SU-DHL-6 (cell line): ENCODE measurements at regions not wholly inside any gene's neighbourhood (a gene's known extent, or its start where the extent isn't known, plus 50 kb on each side); places are given as distances from the start of the nearest gene placed in this dataset.

Experiments used
- H2AFZ ChIP-seq: fragments of 200-600 bp; sonication (generic); 2 replicates; pipeline ENCODE4 v1.6.1; 2014; ENCODE audit warnings: low read depth, mild to moderate bottlenecking, moderate library complexity, mixed read lengths, antibody characterized with exemption, low read length; ENCODE audit not compliant: severe bottlenecking
- H3F3A ChIP-seq: fragments of 200-600 bp; shearing (Covaris generic); 2 replicates; pipeline ENCODE4 v1.6.0; 2016; ENCODE audit warnings: antibody characterized with exemption, mild to moderate bottlenecking; ENCODE audit not compliant: insufficient read depth
- H3K27ac ChIP-seq: fragments of 200-600 bp; sonication (generic); 2 replicates; pipeline ENCODE4 v1.5.1; 2016; ENCODE audit warnings: low read depth, mild to moderate bottlenecking, low read length, moderate library complexity, mixed read lengths
- H3K27me3 ChIP-seq: fragments of 200-600 bp; sonication (generic), shearing (Covaris generic); 2 replicates; pipeline ENCODE4 v1.6.0; 2014; ENCODE audit warnings: mild to moderate bottlenecking, low read length
- H3K36me3 ChIP-seq: fragments of 200-600 bp; sonication (generic); 2 replicates; pipeline ENCODE4 v1.6.1; 2014; ENCODE audit warnings: mild to moderate bottlenecking, low read length, mixed read lengths
- H3K4me2 ChIP-seq: fragments of 300-600, 200-600 bp; shearing (Covaris generic), sonication (generic); 2 replicates; pipeline ENCODE4 v1.6.0; 2014; ENCODE audit warnings: low read length, low read depth, mild to moderate bottlenecking; ENCODE audit not compliant: poor library complexity, severe bottlenecking
- H3K4me3 ChIP-seq: fragments of 200-600 bp; sonication (generic); 2 replicates; pipeline ENCODE4 v1.5.1; 2014; ENCODE audit warnings: antibody characterized with exemption, low read length, mild to moderate bottlenecking, mixed read lengths; ENCODE audit not compliant: insufficient read depth, poor library complexity, severe bottlenecking
- H3K79me2 ChIP-seq: fragments of 200-600 bp; sonication (generic); 2 replicates; pipeline ENCODE4 v1.6.1; 2014; ENCODE audit warnings: mild to moderate bottlenecking, low read length, moderate library complexity; ENCODE audit not compliant: insufficient read depth
- H3K9ac ChIP-seq: fragments of 200-600 bp; sonication (generic); 2 replicates; pipeline ENCODE4 v1.7.0; 2014; ENCODE audit warnings: mild to moderate bottlenecking, low read length
- H3K9me2 ChIP-seq: fragments of 200-600 bp; sonication (generic); replicated peaks from 2 replicates; pipeline ENCODE4 v1.6.1; 2014; ENCODE audit warnings: low read length; ENCODE audit not compliant: insufficient read depth
- H3K9me3 ChIP-seq: fragments of 200-600 bp; sonication (generic); 2 replicates; pipeline ENCODE4 v1.6.1; 2014; ENCODE audit warnings: low read length, mixed read lengths; ENCODE audit not compliant: insufficient read depth
- H4K20me1 ChIP-seq: fragments of 200-600 bp; sonication (generic); 2 replicates; pipeline ENCODE4 v1.6.1; 2014; ENCODE audit warnings: low read depth, mild to moderate bottlenecking, antibody characterized with exemption, low read length, moderate library complexity, mixed read lengths
- CTCF ChIP-seq: fragments of 200-600 bp; sonication (generic); IDR thresholded peaks from one replicate; pipeline ENCODE4 v1.5.1; 2017; ENCODE audit warnings: antibody characterized with exemption, mild to moderate bottlenecking, low read length, moderate library complexity; ENCODE audit not compliant: insufficient read depth, poor library complexity, severe bottlenecking
- EZH2phosphoT487 ChIP-seq: fragments of 200-600 bp; sonication (generic), shearing (Covaris generic); conservative IDR thresholded peaks from 2 replicates; pipeline ENCODE4 v1.6.1; 2018; ENCODE audit warnings: mild to moderate bottlenecking, antibody characterized with exemption, low read length, moderate library complexity, mixed read lengths

GRCh38 chr5:27311544-27311943 lies 273.2 kb upstream of the CDH9 start:
- TF ChIP-seq EZH2phosphoT487 (no peak), CTCF (no peak)
- H3K27me3 ChIP-seq, result no peaks in the 10 kb centered on the region
- H3K27ac ChIP-seq, result no peak overlapping the region
- H3K9me3 ChIP-seq, result no peaks in the 10 kb centered on the region
- no peak overlapping the region for H3K4me3 ChIP-seq
- no peaks in the 10 kb centered on the region for H3K79me2 ChIP-seq
- H3F3A ChIP-seq, result no peaks in the 10 kb centered on the region
- no peaks in the 10 kb centered on the region for H3K9me2 ChIP-seq
- peak overlapping the region; percentile 64 for H2AFZ ChIP-seq
- no peaks in the 10 kb centered on the region for H4K20me1 ChIP-seq
- H3K4me2 ChIP-seq, result no peak overlapping the region
- no peak overlapping the region for H3K9ac ChIP-seq
- H3K36me3 ChIP-seq, result no peaks in the 10 kb centered on the region

DNA sequence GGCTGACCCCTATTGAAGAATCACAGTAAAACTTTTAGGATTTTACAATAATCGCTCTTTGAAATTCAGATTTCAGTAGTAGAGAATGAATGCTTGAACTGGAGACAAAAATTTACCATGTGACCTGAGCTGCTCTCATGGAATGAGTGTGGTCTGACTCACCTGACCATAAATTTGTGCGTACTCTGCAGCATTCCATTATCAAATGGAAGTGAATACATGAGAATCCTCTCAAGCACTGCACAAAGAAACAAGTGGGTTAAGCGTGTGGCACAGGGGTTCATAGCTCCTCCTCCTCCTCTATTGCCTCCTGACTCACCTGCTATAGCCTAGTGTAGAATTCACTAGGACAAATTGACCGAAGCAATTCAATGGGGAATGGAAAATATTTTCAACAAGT lies 269.8 kb upstream of the CDH9 start:
- H3K9ac ChIP-seq, result no peak overlapping the region
- no peaks in the 10 kb centered on the region for H3K79me2 ChIP-seq

DNA sequence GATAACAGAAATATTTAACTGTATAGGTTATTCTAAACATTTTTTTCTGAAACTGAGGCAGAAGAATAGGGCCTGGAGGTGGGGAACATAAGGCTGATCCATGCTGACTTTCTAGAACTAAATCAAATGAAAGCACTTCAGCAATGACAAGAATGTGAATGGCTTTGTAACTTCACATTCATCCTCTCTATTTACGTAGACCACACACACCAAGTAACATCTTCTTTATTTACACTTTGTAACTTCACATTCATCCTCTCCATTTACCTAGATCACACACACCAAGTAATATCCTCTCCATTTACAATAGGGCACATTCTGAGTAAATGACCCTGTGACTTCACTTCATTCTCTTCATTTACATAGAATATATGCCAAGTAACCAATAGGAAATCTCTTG lies 251.8 kb upstream of the CDH9 start:
- no peaks in the 10 kb centered on the region for H4K20me1 ChIP-seq
- no peak for TF ChIP-seq EZH2phosphoT487
- TF ChIP-seq CTCF, result no peak
- H3K27me3 ChIP-seq, result no peaks in the 10 kb centered on the region
- H3K9ac ChIP-seq, result no peak overlapping the region
- no peak overlapping the region for H3K27ac ChIP-seq
- 0 out of 2 replicates have a peak, but pooled peaks cover 4% of the 10 kb centered on the region for H3K36me3 ChIP-seq
- no peak overlapping the region for H3K4me3 ChIP-seq
- H3K9me2 ChIP-seq, result no peaks in the 10 kb centered on the region
- H3K9me3 ChIP-seq, result peaks cover 9% of the 10 kb centered on the region; the same call in 1 of the 2 replicates
- H2AFZ ChIP-seq, result peak overlapping the region; percentile 41
- no peak overlapping the region for H3K4me2 ChIP-seq
- H3F3A ChIP-seq, result no peaks in the 10 kb centered on the region
- H3K79me2 ChIP-seq, result no peaks in the 10 kb centered on the region

More for the DNA sequence above, 269.8 kb upstream of the CDH9 start:
- Histone ChIP-seq H3F3A (no peaks in the 10 kb centered on the region), H2AFZ (no peak overlapping the region), H3K4me2 (no peak overlapping the region), H4K20me1 (no peaks in the 10 kb centered on the region), H3K9me3 (no peaks in the 10 kb centered on the region), H3K27me3 (no peaks in the 10 kb centered on the region), H3K36me3 (no peaks in the 10 kb centered on the region), H3K9me2 (no peaks in the 10 kb centered on the region), H3K27ac (no peak overlapping the region), H3K4me3 (no peak overlapping the region)
- TF ChIP-seq EZH2phosphoT487, result no peak
- no peak for TF ChIP-seq CTCF

- no peaks in the 10 kb centered on the region for H3K79me2 ChIP-seq
- no peaks in the 10 kb centered on the region for H3F3A ChIP-seq
- peak overlapping the region; percentile 22 for H2AFZ ChIP-seq
- no peaks in the 10 kb centered on the region for H3K9me2 ChIP-seq
- TF ChIP-seq EZH2phosphoT487, result no peak
- TF ChIP-seq CTCF, result no peak
- no peaks in the 10 kb centered on the region for H4K20me1 ChIP-seq
- no peak overlapping the region for H3K9ac ChIP-seq
- H3K36me3 ChIP-seq, result no peaks in the 10 kb centered on the region
- no peaks in the 10 kb centered on the region for H3K27me3 ChIP-seq
- H3K4me3 ChIP-seq, result no peak overlapping the region
- no peak overlapping the region for H3K4me2 ChIP-seq
- no peaks in the 10 kb centered on the region for H3K9me3 ChIP-seq
- H3K27ac ChIP-seq, result no peak overlapping the region
Measured at GRCh38 chr5:27276119-27276518, 237.7 kb upstream of the CDH9 start.
